ENCODE measurements at regions not wholly inside any gene's neighbourhood (a gene's known extent, or its start where the extent isn't known, plus 50 kb on each side); places are given as distances from the start of the nearest gene placed in this dataset.
"Not testable (repeated sequence)": the region's sequence is repeated elsewhere in the genome, so short reads cannot be mapped to it uniquely, and the experiment has no call there.

GRCh38 chr4:189656641-189657040 lies 284.0 kb upstream of the FRG1 start:
- DNase-seq (ENCODE audit: low read depth, low spot score) = no peak

DNA sequence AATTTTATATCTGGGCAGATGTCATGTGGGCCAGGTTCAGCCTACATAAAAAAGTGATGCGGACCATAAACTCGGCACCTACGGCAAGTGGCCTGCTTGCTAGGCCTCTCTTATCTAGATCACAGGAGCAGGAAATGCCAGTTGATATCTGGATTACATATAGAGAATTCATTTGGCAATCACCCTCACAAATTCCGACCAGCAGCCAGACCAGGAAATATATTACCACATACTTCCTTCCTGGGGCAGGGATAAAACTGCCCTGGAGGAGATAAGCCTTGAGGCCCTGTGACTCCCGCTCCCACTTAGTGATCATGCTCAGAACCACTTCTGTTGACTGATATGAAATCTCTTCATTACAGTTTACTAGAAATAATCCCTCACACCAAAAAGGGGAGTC lies 282.4 kb upstream of the FRG1 start:
- not testable (repeated sequence) for DNase-seq (ENCODE audit: low read depth, low spot score)

GRCh38 chr4:189658831-189659230 lies 281.8 kb upstream of the FRG1 start:
- DNase-seq (ENCODE audit: low read depth, low spot score) = not testable (repeated sequence)

DNA sequence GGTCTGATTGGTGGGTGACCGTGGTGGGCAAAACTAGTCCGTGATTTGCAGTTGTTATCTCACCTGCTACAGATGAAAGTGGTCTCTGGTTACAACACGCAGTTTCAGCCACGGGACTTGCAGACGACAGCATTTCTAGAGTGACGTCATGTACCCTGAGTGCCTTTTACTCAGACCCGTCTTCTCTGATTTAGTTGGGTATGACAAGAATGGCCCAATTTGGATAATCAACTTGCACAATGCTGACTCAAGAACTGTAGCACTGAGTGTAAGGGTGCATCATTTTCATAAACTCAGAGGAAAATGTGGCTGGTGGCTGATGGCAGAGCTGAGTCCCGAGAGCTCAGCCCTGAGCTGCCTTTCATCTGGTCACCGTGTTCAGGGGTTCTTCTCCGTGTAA lies 281.4 kb upstream of the FRG1 start:
- no peak for DNase-seq (ENCODE audit: low read depth, low spot score)

- no peak for DNase-seq (ENCODE audit: low read depth, low spot score)
Measured at GRCh38 chr4:189660722-189661360, 279.8 kb upstream of the FRG1 start.

- no peak for DNase-seq (ENCODE audit: low read depth, low spot score)
Measured at GRCh38 chr4:189664693-189665250, 275.9 kb upstream of the FRG1 start.

DNA sequence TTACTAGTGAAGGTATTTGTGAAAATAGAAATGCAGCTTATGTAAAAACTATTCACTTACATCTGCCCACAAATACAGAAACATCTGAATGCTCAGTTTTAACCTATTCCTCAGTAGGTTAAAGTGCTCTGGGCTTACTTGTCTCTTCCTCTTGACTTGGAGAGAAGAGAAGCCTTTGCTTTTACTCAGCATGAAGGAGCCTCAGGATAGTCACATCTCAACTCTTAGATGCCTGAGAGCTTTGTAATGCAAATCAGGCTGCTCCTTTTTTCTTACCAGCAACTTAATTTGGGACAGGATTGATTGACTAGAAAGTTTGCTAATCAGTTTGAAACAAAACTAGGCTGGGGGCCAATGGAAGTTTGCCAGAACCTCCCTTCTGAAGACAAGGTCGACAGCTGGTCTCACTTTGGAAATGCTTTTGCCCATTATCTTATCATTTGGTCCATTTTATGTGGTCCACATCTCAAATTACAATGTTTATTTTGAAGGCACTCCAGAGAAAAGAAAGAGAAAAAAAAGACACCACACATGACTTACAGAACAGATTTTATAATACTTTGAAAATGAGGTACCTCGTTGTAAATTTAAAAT lies 274.9 kb upstream of the FRG1 start:
- not testable (repeated sequence) for DNase-seq (ENCODE audit: low read depth, low spot score)

DNA sequence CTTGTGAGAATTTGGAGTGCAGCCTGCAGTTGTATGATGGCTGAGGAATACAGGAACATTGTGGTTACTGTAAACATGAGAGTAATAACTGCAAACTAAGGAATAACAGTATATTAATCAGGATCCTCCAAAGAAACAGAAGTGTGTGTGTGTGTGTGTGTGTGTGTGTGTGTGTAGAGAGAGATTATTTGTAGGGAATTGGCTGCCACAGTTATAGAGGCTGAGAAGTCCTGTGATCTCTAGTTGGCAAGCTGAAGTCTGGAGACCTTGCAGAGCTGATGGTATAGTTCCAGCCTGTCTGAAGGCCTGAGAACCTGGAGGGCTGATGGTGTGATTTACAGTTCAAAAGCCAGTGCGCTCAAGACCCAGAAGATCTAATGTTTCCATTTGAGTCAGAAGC lies 273.3 kb upstream of the FRG1 start:
- not testable (repeated sequence) for DNase-seq (ENCODE audit: low read depth, low spot score)

GRCh38 chr4:189697675-189698245 lies 242.9 kb upstream of the FRG1 start:
- not testable (repeated sequence) for DNase-seq (ENCODE audit: low read depth, low spot score)

DNA sequence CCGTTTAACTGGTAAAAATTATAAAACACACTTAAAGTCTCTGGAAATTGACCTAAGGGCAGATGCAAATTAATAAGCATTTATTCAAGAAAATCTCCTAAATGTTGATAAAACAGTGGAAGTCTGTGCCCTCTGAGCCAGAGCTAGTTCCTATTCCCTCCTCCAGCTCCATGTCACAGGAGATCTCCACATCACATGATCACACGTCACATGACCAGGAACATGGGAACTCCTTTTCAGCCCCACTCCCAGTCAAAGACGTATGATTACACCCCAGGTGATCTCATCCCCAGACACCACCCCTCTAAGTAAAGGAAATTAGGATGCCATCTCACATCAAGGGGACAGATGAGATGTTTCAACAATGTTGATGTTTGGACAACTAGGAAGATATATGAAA lies 237.7 kb upstream of the FRG1 start:
- DNase-seq (ENCODE audit: low read depth, low spot score) = not testable (repeated sequence)

- not testable (repeated sequence) for DNase-seq (ENCODE audit: low read depth, low spot score)
Measured at GRCh38 chr4:189706821-189707220, 233.9 kb upstream of the FRG1 start.

DNA sequence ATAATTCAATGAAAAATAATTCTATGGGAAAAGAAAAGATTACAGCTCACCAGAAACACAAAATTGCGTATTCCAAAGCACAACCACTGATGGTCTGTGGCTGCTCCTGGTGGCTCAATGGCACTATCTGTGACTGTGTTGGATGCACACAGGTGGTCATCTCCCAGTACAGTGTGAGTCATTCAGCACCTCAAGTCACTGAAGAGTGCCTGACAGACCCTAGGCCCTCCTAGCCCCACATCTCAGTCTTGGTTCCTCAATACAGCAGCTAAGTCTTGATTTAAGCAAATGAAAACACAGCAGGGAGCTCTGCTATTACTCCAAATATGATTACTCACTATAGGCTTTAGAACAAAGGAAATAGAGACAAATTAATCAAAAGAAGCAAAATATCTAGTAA lies 233.4 kb upstream of the FRG1 start:
- DNase-seq (ENCODE audit: low read depth, low spot score) = not testable (repeated sequence)

GRCh38 chr4:189711956-189712355 lies 228.7 kb upstream of the FRG1 start:
- not testable (repeated sequence) for DNase-seq (ENCODE audit: low read depth, low spot score)

DNA sequence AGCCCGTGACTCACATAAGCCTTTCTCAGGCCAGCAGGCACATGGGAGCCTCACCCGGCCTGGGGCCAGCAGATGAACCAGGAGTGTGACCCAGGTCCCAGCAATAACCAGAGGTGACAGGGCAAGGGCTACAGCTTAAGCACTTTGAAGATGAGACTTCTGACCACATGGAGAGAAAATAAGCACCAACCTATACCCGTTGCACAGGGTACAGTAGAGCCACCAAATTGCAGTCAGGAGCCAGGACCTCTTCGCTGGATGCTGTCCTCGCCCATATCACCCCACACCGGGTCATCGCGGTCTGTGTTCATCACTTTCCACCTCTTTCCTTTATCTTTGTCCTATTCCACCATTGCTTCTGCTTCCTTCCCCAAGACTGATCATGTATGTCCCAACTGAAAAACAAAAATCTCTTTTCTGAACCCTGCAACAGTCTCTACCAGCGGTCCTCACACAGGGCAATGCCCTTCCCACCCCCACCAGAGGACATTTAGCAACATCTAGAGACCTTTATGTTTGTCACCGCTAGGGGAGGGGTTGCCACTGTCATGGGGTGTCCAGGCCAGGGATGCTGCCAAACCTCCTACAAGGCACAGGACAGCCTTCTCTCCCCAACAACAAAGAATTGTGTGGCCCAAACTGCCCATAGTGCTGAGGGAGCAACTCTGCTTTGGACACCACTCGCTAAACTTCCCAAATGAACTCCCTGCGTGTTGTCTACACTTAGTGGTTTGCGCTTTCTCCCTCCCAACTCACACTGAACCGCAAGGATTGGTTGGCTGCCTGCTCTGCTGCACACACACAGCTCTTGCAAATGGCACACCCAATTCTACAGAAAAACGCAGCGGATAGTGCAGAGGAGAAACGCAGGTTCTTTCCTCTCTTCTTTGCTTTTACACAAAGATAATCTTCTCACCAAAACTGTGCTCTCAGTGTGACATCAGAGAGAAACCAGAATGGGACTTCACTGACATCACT lies 219.4 kb upstream of the FRG1 start:
- DNase-seq (ENCODE audit: low read depth, low spot score) = not testable (repeated sequence)

DNA sequence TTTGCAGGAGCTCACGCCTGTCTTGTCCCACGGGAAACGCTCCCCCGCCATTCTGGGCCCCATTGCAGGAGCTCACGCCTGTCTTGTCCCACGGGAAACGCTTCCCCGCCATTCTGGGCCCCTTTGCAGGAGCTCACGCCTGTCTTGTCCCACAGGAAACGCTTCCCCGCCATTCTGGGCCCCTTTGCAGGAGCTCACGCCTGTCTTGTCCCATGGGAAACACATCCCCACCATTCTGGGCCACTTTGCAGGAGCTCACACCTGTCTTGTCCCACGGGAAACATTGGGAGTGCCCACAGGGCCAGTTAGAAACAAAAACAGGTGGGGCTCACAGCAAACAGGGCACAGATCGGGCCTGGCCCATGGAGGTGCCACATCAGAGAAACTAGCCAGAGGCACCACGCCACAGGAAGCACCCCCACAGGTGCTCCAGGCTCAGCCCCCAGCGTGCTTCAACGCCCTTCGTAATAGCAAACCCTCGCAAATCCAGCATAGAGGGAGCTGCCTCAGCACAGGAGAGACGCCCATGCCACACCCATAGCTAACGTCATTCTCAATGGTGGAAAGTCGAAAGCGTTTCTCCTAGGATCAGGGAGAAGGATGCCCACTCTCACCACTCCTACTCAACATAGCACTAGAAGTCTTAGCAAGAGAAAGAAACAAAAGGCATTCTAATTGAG lies 218.2 kb upstream of the FRG1 start:
- not testable (repeated sequence) for DNase-seq (ENCODE audit: low read depth, low spot score)

DNA sequence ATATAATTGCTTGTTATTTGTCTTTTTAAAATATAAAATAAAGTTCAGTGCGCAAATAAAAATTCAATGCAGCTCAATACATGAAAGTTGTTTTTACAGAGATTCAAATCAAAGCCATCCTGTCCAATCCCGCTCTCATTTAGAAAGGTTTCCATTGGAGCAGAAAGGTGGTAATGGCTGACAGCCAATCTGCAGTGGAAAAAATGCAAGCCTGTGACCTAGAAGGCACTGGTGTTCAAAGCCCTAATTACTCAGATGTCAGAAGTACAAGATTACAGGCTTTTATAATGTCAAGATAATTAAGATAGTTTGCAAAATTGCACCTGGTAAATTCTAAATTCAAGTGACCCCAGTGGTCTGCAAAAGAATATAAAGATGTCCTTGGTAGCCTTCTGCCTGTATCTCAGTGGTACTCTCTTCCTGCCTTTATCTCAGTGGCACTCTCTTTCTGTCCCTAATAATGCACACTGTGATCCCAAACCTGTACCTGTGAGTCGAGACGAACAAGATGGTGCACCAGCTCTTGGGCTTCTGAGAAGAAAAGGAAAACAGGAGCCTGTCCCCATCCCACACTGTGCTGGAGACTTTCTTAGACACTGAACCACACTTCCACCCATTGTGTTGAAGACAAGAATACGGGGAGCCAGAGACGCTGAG lies 212.6 kb upstream of the FRG1 start:
- DNase-seq (ENCODE audit: low read depth, low spot score) = not testable (repeated sequence)

DNA sequence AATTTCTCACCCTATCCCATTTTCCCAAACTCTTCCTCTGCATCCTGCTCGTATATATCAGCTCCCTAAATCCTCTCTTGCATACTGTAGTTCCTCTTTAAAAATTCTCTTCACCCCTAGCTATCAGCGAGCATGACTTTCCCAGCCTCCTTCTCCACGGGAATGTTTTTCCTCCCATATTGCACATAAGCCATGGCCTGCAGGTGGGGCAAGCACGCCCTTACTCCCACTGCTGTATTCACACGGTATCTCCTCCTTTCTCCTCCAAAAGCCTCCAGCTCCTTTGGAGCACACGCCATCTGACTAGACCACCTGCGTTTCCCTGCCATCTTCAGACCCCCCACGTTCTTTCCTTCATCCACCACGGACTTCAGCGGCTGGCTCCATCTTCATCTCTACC lies 208.7 kb upstream of the FRG1 start:
- DNase-seq (ENCODE audit: low read depth, low spot score) = not testable (repeated sequence)

DNA sequence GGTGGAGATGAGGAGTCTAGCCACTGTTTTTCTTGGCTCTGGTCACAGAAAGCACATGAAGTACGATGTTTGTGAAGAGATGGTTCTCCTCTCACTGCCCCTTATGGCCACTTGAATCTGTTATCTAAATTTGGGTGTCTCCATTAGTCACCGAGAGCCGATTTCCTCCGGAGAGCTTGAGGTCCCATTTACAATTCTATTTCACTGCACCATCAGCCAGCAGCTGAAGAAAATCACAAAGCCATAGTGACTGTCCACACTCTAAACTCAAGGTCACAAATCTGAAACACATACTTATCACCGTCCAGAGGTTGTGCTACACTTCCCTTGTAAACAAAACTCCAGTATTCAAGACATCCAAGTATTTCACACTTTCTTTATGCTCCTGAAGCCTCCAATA lies 207.2 kb upstream of the FRG1 start:
- not testable (repeated sequence) for DNase-seq (ENCODE audit: low read depth, low spot score)

DNA sequence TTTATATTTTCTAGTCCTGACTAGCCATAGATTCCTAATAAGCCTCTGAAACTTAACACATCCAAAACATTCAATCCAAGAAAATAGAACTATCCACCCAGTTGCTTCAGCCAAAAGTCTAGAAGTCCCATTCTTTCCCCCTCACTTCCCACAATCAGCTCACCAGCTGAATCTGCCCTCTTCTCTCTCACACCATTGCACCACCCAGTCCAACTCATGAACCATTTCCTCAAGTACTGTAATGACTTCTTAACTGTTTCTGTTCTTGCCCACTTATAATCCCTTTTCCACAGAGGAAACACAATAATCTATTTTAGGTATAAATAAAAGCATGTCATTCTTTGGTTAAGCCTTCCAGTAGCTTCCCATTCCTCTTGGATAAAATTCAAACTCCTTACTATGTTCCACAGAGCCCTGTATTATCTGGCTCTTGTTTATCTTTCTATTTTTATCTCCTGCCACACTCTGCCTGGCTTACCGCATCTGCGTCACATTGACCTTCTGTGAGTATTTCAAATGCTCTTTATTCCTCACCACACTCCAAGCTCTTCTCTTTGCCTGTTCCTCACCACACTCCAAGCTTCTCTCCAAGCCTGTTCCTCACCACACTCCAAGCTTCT lies 205.9 kb upstream of the FRG1 start:
- not testable (repeated sequence) for DNase-seq (ENCODE audit: low read depth, low spot score)

DNA sequence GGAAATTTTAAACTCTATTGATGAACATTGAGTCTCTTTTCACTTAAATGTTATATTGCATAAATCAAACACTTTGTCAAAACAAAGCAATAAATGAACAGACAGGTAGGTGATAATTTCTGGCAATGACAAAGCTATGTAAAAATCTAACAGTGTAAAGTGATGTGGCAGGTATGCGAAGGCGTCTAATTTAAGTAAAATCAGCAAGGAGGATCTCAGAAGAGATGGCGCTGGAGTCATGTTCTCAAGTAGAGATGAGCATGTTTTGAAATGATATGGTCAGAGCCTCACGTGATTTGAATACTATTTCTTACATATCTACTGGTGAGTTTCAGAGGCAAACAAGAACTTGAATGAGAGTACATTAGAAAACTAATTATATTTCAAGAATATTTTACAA lies 204.0 kb upstream of the FRG1 start:
- not testable (repeated sequence) for DNase-seq (ENCODE audit: low read depth, low spot score)
